ENCODE measurements at regions not wholly inside any gene's neighbourhood (a gene's known extent, or its start where the extent isn't known, plus 50 kb on each side); places are given as distances from the start of the nearest gene placed in this dataset.

DNA sequence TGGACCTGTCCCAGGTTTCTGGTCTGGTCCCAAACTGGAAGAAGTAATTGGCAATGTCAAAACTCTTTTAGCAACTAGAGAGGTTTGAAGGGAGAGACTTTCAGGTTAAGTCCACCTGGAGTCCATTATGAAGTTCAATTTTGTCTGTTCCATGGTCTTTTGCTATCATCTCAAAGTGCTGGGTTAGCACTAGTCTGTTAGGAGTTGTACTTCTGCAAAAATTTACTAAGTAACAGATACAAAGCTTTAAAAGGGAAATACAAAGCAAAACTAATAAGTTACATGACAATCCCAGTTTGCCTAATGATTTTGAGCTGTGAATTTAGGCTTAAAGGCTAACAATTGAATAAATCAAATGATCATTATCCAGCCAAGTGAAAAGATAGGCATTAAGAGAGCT, 643.9 kb downstream of the C12orf50 start:
- Histone ChIP-seq H3K36me3 (ENCODE audit: insufficient read depth, low read length) (no peaks in the 10 kb centered on the region), H3K4me1 (ENCODE audit: insufficient read depth, low read length) (peaks cover 9% of the 10 kb centered on the region; the same call in 1 of the 2 replicates), H3K9me3 (ENCODE audit: control insufficient read depth, insufficient read depth, low read length) (no peaks in the 10 kb centered on the region), H3K9ac (ENCODE audit: low read depth, low read length) (no peak overlapping the region)

DNA sequence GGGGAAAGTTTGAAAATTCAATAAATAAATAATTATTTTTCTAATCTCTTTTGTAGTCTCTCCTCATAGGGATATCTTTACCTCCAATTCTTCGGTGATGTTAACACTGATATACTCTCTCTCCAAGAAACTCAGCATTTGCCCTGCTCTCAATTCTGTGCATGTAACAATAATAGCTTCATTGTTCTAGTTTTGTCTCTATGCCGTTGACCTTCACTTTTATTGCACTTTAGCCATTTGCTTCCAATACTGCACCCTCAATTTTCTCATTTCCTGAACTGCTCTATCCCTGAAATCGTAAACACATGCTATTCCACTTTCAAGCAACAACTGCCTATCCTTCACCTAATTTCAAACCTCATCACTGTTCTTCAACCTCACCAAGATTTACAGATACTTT, 645.0 kb downstream of the C12orf50 start:
- H3K9me3 ChIP-seq (ENCODE audit: control insufficient read depth, insufficient read depth, low read length), result no peaks in the 10 kb centered on the region
- H3K4me1 ChIP-seq (ENCODE audit: insufficient read depth, low read length), result peaks cover 9% of the 10 kb centered on the region; the same call in 1 of the 2 replicates
- H3K9ac ChIP-seq (ENCODE audit: low read depth, low read length), result no peak overlapping the region
- no peaks in the 10 kb centered on the region for H3K36me3 ChIP-seq (ENCODE audit: insufficient read depth, low read length)

DNA sequence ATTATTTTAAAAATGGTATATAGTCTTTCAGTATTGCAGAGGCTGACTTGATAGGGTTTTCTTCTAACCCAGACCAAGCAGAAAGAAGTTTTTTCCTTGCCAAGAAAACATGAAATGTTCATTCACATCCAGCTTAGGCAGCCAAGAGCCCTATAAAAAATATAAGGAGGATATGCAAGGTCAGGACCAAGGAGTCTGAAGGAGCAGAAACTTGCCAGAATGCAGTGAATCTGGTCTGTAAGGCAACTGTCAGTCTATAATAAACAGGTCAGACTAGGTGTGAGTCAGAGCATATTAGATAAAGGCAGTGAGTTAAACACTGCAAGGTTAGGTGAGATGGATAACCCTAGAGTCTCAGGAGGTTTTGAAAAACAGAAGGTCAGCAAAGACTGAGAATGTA, 645.5 kb downstream of the C12orf50 start:
- peaks cover 9% of the 10 kb centered on the region; the same call in 1 of the 2 replicates for H3K4me1 ChIP-seq (ENCODE audit: insufficient read depth, low read length)
- no peak overlapping the region for H3K9ac ChIP-seq (ENCODE audit: low read depth, low read length)
- H3K36me3 ChIP-seq (ENCODE audit: insufficient read depth, low read length), result no peaks in the 10 kb centered on the region
- no peaks in the 10 kb centered on the region for H3K9me3 ChIP-seq (ENCODE audit: control insufficient read depth, insufficient read depth, low read length)

DNA sequence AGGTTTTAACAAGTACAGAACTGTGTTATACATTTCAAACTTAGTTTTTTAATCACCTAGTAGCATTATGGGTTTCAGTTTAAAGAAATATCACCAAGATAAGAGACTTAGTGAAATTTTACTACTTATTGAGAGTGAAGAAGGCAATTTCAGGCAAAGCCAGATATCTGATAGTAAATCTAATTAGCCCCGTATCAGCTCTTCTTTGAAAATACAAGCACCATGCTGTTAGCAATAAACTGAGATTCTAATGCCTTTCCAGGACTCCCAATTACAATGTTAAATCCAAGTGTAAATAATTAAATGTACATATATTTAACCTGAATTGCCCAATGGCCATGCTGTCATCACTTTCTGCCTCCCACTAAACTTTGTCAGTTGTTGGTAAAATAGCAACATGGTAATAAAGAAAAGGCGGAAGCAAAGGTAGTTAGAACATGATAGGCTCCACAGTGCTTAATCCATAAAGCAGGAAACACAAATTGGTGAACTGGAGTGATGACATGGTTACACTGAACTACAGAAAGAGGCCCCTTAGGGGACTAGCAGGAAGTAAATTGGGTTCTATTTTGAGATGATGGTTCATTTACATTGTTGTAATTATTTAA, 646.1 kb downstream of the C12orf50 start:
- Histone ChIP-seq H3K9ac (ENCODE audit: low read depth, low read length) (no peak overlapping the region), H3K9me3 (ENCODE audit: control insufficient read depth, insufficient read depth, low read length) (no peaks in the 10 kb centered on the region), H3K4me1 (ENCODE audit: insufficient read depth, low read length) (peaks cover 9% of the 10 kb centered on the region; the same call in 1 of the 2 replicates), H3K36me3 (ENCODE audit: insufficient read depth, low read length) (no peaks in the 10 kb centered on the region)

DNA sequence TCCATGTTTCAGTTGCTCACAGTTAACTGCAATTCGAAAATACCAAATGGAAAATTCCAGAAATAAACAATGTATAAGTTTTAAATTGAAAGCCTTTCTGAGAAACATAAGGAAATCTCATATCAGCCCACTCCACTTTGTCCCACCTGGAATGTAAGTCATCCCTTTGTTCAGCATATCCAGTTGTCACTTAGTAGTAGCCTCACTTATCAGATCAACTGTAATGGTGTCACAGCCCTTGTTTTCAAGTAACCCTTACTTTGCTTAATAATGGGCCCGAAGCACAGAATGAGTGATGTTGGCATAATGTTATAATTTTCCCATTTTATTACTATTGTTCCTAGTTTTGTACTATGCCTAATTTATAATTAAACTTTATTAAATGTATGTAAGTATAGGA, 646.8 kb downstream of the C12orf50 start:
- Histone ChIP-seq H3K9me3 (ENCODE audit: control insufficient read depth, insufficient read depth, low read length) (no peaks in the 10 kb centered on the region), H3K4me1 (ENCODE audit: insufficient read depth, low read length) (peaks cover 9% of the 10 kb centered on the region; the same call in 1 of the 2 replicates), H3K9ac (ENCODE audit: low read depth, low read length) (no peak overlapping the region), H3K36me3 (ENCODE audit: insufficient read depth, low read length) (no peaks in the 10 kb centered on the region)

DNA sequence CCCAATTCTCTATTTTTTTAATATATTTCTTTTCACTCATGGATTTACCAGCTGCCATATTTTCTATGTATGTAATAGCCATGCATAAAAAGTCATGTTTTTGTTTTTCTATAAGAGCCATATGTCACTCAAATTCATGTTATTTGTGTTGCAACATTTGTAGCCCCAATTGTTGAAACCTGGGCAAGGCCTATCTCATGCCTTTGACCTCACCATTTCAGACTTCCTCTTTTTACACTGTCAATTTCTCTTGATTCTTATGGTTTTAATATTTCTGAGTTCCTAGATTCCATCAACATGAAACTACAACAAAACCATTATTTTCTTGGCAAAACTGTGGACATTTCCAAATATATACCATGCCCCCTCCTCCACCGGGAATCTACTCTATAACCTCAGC, 647.5 kb downstream of the C12orf50 start:
- Histone ChIP-seq H3K9ac (ENCODE audit: low read depth, low read length) (no peak overlapping the region), H3K4me1 (ENCODE audit: insufficient read depth, low read length) (peaks cover 9% of the 10 kb centered on the region; the same call in 1 of the 2 replicates), H3K36me3 (ENCODE audit: insufficient read depth, low read length) (no peaks in the 10 kb centered on the region), H3K9me3 (ENCODE audit: control insufficient read depth, insufficient read depth, low read length) (no peaks in the 10 kb centered on the region)

DNA sequence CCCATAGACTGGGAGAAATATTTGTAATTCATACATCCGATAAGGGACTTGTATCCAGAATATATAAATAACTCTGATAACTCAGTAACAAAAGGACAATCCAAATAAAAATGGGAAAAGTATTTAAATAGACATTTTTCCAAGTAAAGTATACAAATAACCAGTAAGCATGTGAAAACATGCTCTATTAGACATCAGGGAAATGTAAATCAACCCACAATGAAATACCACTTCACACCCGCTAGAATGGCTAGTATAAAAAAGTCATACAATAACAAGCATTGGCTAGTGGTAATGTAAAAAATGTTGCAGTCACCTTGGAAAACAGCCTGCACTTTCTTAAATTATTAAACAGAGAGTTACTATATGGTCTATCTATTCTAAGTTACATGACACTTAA, 650.7 kb downstream of the C12orf50 start:
- peaks cover 5% of the 10 kb centered on the region; the same call in 1 of the 2 replicates for H3K4me1 ChIP-seq (ENCODE audit: insufficient read depth, low read length)
- H3K36me3 ChIP-seq (ENCODE audit: insufficient read depth, low read length), result no peaks in the 10 kb centered on the region
- no peak overlapping the region for H3K9ac ChIP-seq (ENCODE audit: low read depth, low read length)
- H3K9me3 ChIP-seq (ENCODE audit: control insufficient read depth, insufficient read depth, low read length), result no peaks in the 10 kb centered on the region; the same call in 1 of the 2 replicates

DNA sequence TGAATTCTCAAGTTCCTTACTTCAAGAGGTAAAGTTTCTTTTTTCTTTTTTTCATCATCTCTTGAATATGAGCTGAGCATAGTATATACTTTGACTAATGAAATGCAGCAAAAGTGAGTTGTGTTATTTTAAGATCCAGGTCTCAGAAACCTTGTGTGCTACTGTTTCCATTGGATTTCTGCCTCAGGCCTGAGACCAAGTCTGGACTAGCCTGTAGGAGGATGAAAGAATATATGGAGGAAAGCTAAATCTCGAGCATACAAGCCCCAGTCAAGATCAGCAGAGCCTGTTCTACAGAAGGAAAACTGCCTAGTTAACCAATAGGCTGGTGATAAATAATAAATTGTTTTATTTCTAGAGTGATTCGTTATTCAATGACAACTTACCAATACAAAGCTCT, 652.5 kb downstream of the C12orf50 start:
- Histone ChIP-seq H3K9ac (ENCODE audit: low read depth, low read length) (no peak overlapping the region), H3K36me3 (ENCODE audit: insufficient read depth, low read length) (no peaks in the 10 kb centered on the region), H3K4me1 (ENCODE audit: insufficient read depth, low read length) (no peaks in the 10 kb centered on the region), H3K9me3 (ENCODE audit: control insufficient read depth, insufficient read depth, low read length) (no peaks in the 10 kb centered on the region; the same call in 1 of the 2 replicates)

DNA sequence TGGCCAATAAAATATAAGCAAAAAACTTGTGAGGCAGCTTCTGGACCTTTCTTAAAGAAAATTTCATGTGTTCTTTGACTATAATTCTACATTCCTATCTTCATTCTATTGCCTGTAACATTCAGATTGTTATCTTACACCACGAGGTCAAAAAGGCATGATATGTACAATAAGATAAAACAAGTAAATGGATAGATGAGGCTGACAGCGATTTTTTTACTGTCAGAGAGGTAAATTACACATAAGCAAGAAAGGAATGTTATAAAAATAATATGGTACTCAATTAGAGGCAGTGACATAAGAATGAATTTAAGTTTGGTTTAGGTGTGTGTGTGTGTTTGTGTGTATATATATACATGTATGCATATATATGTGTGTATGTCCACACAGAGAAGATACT, 660.0 kb downstream of the C12orf50 start:
- Histone ChIP-seq H3K36me3 (ENCODE audit: insufficient read depth, low read length) (no peaks in the 10 kb centered on the region), H3K4me1 (ENCODE audit: insufficient read depth, low read length) (no peaks in the 10 kb centered on the region), H3K9me3 (ENCODE audit: control insufficient read depth, insufficient read depth, low read length) (no peaks in the 10 kb centered on the region), H3K9ac (ENCODE audit: low read depth, low read length) (no peak overlapping the region)

DNA sequence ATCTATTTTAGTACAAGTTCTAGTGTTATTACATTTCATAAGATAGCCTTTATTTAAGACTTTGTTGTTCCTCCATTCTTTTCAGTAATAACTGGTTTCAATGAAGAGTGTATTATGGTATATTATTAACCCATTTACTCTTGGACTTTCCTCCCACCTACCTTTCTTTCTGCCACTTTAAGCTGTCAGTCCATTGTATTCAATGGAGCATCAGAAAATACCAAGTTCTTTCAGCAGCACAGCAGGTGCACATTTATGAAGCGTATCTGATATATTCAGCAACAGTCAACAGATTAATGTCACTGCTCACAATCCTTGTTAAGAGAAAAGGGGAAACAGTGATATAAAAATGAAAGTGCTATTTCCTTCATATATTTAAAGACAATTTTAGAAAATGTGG, 660.9 kb downstream of the C12orf50 start:
- H3K36me3 ChIP-seq (ENCODE audit: insufficient read depth, low read length), result no peaks in the 10 kb centered on the region
- H3K4me1 ChIP-seq (ENCODE audit: insufficient read depth, low read length), result no peaks in the 10 kb centered on the region

DNA sequence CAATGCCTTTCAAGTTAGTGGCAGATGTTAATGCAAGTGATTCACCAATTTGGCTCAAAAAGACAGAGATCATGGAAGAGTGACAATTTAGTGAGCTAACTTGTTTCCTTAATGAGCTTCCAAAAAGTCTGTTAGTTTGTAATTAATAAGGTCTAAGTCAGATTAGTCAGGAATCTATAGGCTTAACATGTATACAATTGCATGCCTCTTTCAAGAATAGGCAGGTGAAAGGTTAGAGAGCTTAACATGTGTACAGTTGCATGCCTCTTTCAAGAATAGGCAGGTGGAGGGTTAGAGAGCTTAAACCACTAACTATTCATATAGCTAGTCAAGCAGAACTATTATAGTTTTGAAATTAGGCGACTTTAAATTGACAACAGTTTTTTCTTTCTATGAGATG, 663.8 kb downstream of the C12orf50 start:
- Histone ChIP-seq H3K9me3 (ENCODE audit: control insufficient read depth, insufficient read depth, low read length) (no peaks in the 10 kb centered on the region), H3K36me3 (ENCODE audit: insufficient read depth, low read length) (no peaks in the 10 kb centered on the region), H3K4me1 (ENCODE audit: insufficient read depth, low read length) (no peaks in the 10 kb centered on the region), H3K9ac (ENCODE audit: low read depth, low read length) (no peak overlapping the region)

More for the DNA sequence above, 660.9 kb downstream of the C12orf50 start:
- no peaks in the 10 kb centered on the region for H3K9me3 ChIP-seq (ENCODE audit: control insufficient read depth, insufficient read depth, low read length)
- H3K9ac ChIP-seq (ENCODE audit: low read depth, low read length), result no peak overlapping the region

DNA sequence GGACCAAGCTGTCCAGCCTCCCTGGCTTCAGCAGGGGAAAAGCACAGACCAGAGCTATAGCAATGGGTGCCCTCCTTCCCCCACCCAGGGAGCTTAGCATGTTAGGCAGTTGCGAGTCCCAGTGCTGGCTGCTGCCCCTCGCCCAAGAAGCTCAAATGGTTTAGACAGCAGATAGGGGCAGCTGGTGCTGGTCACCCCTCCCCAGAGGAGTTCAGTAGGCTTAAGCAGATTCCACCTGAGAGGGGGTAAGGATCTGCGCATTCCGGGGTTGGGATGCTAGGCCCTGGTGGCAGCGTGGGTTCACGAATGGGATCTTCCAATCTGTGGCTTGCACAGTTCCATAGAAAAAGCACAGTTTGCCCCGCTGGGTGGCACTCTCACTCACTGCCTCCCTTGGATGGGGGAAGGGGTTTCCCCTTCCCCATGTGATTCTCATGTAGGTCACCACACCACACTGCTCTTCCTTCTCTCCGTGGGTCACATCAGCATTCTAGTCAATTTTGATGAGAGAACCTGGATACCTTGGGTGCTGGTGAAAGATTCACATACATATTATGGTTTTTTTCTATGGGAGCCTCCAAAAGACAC, 665.6 kb downstream of the C12orf50 start:
- H3K4me1 ChIP-seq (ENCODE audit: insufficient read depth, low read length), result no peaks in the 10 kb centered on the region
- H3K9ac ChIP-seq (ENCODE audit: low read depth, low read length), result no peak overlapping the region
- H3K36me3 ChIP-seq (ENCODE audit: insufficient read depth, low read length), result no peaks in the 10 kb centered on the region
- H3K9me3 ChIP-seq (ENCODE audit: control insufficient read depth, insufficient read depth, low read length), result no peaks in the 10 kb centered on the region

DNA sequence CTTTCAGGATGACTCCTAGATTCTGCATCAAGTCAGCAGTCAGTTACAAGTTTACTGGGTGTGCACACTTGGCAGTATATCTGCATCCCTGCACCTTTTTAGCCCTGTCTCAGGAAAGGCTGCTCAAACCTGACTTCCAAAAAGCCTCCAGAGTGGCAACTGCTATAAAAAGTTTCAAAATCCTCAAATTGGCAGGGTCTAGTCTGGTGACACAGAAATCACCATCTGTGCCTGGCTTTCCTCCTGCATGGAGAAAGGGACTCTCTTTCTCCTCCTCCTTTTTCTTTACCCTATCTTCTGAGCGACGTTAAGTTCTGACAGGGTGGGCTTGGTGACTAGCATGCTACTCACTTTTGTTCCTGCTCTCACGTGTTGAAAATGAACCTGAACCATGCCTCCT, 679.5 kb downstream of the C12orf50 start:
- Histone ChIP-seq H3K36me3 (ENCODE audit: insufficient read depth, low read length) (no peaks in the 10 kb centered on the region), H3K9me3 (ENCODE audit: control insufficient read depth, insufficient read depth, low read length) (no peaks in the 10 kb centered on the region), H3K4me1 (ENCODE audit: insufficient read depth, low read length) (no peaks in the 10 kb centered on the region), H3K9ac (ENCODE audit: low read depth, low read length) (no peak overlapping the region)

DNA sequence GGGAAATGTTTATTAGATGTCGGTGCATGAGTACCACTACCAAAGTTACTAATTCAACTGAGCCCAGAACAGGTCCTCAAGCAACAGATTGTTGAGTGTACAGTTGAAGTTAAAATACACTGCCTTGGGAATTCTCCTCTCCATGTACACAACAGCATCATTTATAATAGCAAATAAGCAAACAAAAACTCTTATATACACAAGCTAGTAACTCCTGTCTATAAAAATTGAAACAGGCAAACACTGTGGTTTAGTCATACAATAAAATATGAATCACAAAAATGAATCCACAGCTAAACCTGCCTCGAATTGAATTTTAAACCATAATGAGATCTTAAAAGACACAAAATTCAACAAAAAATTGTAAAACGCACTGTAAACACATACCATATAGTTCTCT, 681.1 kb downstream of the C12orf50 start:
- no peaks in the 10 kb centered on the region for H3K4me1 ChIP-seq (ENCODE audit: insufficient read depth, low read length)
- H3K36me3 ChIP-seq (ENCODE audit: insufficient read depth, low read length), result no peaks in the 10 kb centered on the region
- no peak overlapping the region for H3K9ac ChIP-seq (ENCODE audit: low read depth, low read length)
- H3K9me3 ChIP-seq (ENCODE audit: control insufficient read depth, insufficient read depth, low read length), result no peaks in the 10 kb centered on the region

DNA sequence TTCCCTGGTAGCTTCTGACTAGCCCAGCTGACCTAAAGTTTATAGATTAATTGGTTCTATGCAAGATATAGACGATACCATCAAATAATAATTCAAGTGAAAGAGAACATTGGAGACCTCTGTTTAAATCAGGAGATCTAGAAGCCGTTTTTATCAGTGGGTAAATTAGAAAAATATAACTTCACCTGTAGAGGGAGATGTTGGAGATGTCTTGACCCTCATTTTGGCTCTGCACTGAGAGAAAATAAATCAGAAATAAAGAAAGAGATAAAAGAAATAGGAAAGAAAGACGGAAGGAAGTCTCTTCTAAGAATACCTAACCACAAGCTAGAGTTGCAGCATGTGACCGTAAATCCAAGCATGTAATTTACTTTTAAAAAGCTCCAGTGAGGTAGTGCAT, 684.5 kb downstream of the C12orf50 start:
- Histone ChIP-seq H3K4me1 (ENCODE audit: insufficient read depth, low read length) (no peaks in the 10 kb centered on the region), H3K9me3 (ENCODE audit: control insufficient read depth, insufficient read depth, low read length) (no peaks in the 10 kb centered on the region), H3K36me3 (ENCODE audit: insufficient read depth, low read length) (no peaks in the 10 kb centered on the region), H3K9ac (ENCODE audit: low read depth, low read length) (no peak overlapping the region)

Data from ES-I3 (cell line).